ENCODE measurements at regions not wholly inside any gene's neighbourhood (a gene's known extent, or its start where the extent isn't known, plus 50 kb on each side); places are given as distances from the start of the nearest gene placed in this dataset.
A peak's percentile ranks its signal among the peaks of the same experiment; 100 is the strongest.

- TF ChIP-seq EZH2phosphoT487 (IDR thresholded peaks at IDR 0.05; ENCODE audit: low read depth), result no peak
- TF ChIP-seq CTCF (IDR thresholded peaks at IDR 0.05; ENCODE audit: low read depth, low read length), result no peak
- no peak overlapping the region for H3K4me3 ChIP-seq (ENCODE audit: low read length)
- no peak overlapping the region for H3K9ac ChIP-seq (ENCODE audit: low read length)
- no peak overlapping the region; the same call in 1 of the 2 replicates for H3K4me2 ChIP-seq (ENCODE audit: low read length)
- H3K36me3 ChIP-seq (replicated peaks; ENCODE audit: low read depth, low read length), result no peaks in the 10 kb centered on the region
- H2AFZ ChIP-seq (ENCODE audit: low read depth, low read length), result 0 out of 2 replicates have a peak overlapping the region, but pooled peaks have one; percentile 42
- H3K9me3 ChIP-seq (ENCODE audit: insufficient read depth, low read length), result peaks cover 4% of the 10 kb centered on the region; the same call in 1 of the 2 replicates
- H3K27ac ChIP-seq (ENCODE audit: low read length), result no peak overlapping the region
- H3K27me3 ChIP-seq (ENCODE audit: low read depth, low read length), result no peaks in the 10 kb centered on the region
- H3K79me2 ChIP-seq (ENCODE audit: low read length), result no peaks in the 10 kb centered on the region
- no peaks in the 10 kb centered on the region for H4K20me1 ChIP-seq (ENCODE audit: insufficient read depth, low read length)
- H3K4me1 ChIP-seq (ENCODE audit: low read length), result peaks cover 9% of the 10 kb centered on the region
These were observed 955.4 kb downstream of the EFNB2 start for GRCh38 chr13:105579821-105580710.

GRCh38 chr13:105573136-105573535 is 962.3 kb downstream of the EFNB2 start:
- Histone ChIP-seq H3K9ac (ENCODE audit: low read length) (no peak overlapping the region), H3K27me3 (ENCODE audit: low read depth, low read length) (no peaks in the 10 kb centered on the region), H3K4me2 (ENCODE audit: low read length) (no peak overlapping the region), H3K4me3 (ENCODE audit: low read length) (no peak overlapping the region), H3K79me2 (ENCODE audit: low read length) (no peaks in the 10 kb centered on the region), H2AFZ (ENCODE audit: low read depth, low read length) (no peak overlapping the region), H3K4me1 (ENCODE audit: low read length) (no peaks in the 10 kb centered on the region), H3K27ac (ENCODE audit: low read length) (no peak overlapping the region), H4K20me1 (ENCODE audit: insufficient read depth, low read length) (no peaks in the 10 kb centered on the region), H3K9me3 (ENCODE audit: insufficient read depth, low read length) (no peaks in the 10 kb centered on the region), H3K36me3 (replicated peaks; ENCODE audit: low read depth, low read length) (no peaks in the 10 kb centered on the region)
- TF ChIP-seq EZH2phosphoT487 (IDR thresholded peaks at IDR 0.05; ENCODE audit: low read depth), result no peak
- TF ChIP-seq CTCF (IDR thresholded peaks at IDR 0.05; ENCODE audit: low read depth, low read length), result no peak

- no peaks in the 10 kb centered on the region for H3K36me3 ChIP-seq (replicated peaks; ENCODE audit: low read depth, low read length)
- H3K27ac ChIP-seq (ENCODE audit: low read length), result no peak overlapping the region
- no peaks in the 10 kb centered on the region for H3K79me2 ChIP-seq (ENCODE audit: low read length)
- no peak overlapping the region for H3K4me3 ChIP-seq (ENCODE audit: low read length)
- H4K20me1 ChIP-seq (ENCODE audit: insufficient read depth, low read length), result no peaks in the 10 kb centered on the region
- H3K9ac ChIP-seq (ENCODE audit: low read length), result no peak overlapping the region
- no peak for TF ChIP-seq EZH2phosphoT487 (IDR thresholded peaks at IDR 0.05; ENCODE audit: low read depth)
- no peak for TF ChIP-seq CTCF (IDR thresholded peaks at IDR 0.05; ENCODE audit: low read depth, low read length)
- H2AFZ ChIP-seq (ENCODE audit: low read depth, low read length), result no peak overlapping the region
- H3K4me1 ChIP-seq (ENCODE audit: low read length), result no peaks in the 10 kb centered on the region
- H3K4me2 ChIP-seq (ENCODE audit: low read length), result no peak overlapping the region
- H3K9me3 ChIP-seq (ENCODE audit: insufficient read depth, low read length), result no peaks in the 10 kb centered on the region
- no peaks in the 10 kb centered on the region for H3K27me3 ChIP-seq (ENCODE audit: low read depth, low read length)
These were observed 963.1 kb downstream of the EFNB2 start for GRCh38 chr13:105572401-105572800.

- Histone ChIP-seq H3K9ac (ENCODE audit: low read length) (no peak overlapping the region), H3K4me3 (ENCODE audit: low read length) (no peak overlapping the region)
- TF ChIP-seq CTCF (IDR thresholded peaks at IDR 0.05; ENCODE audit: low read depth, low read length), result no peak
- no peak for TF ChIP-seq EZH2phosphoT487 (IDR thresholded peaks at IDR 0.05; ENCODE audit: low read depth)
These were observed 965.6 kb downstream of the EFNB2 start for GRCh38 chr13:105569816-105570215.

More at GRCh38 chr13:105569816-105570215, 965.6 kb downstream of the EFNB2 start:
- no peaks in the 10 kb centered on the region for H3K79me2 ChIP-seq (ENCODE audit: low read length)
- H4K20me1 ChIP-seq (ENCODE audit: insufficient read depth, low read length), result no peaks in the 10 kb centered on the region
- no peaks in the 10 kb centered on the region for H3K27me3 ChIP-seq (ENCODE audit: low read depth, low read length)
- no peaks in the 10 kb centered on the region for H3K36me3 ChIP-seq (replicated peaks; ENCODE audit: low read depth, low read length)
- H3K9me3 ChIP-seq (ENCODE audit: insufficient read depth, low read length), result no peaks in the 10 kb centered on the region
- no peak overlapping the region for H2AFZ ChIP-seq (ENCODE audit: low read depth, low read length)
- no peak overlapping the region for H3K4me2 ChIP-seq (ENCODE audit: low read length)
- H3K27ac ChIP-seq (ENCODE audit: low read length), result no peak overlapping the region
- H3K4me1 ChIP-seq (ENCODE audit: low read length), result no peaks in the 10 kb centered on the region

Data from OCI-LY3 (cell line).